Neutrophil (primary cell): ENCODE measurements at regions not wholly inside any gene's neighbourhood (a gene's known extent, or its start where the extent isn't known, plus 50 kb on each side); places are given as distances from the start of the nearest gene placed in this dataset.
"Not testable (repeated sequence)": the region's sequence is repeated elsewhere in the genome, so short reads cannot be mapped to it uniquely, and the experiment has no call there.

ENCODE experiments used
- H3K27ac ChIP-seq: fragments of 200-600 bp; sonication (generic); 2 replicates; pipeline ENCODE4 v1.5.1; 2016; ENCODE audit warnings: mild to moderate bottlenecking, moderate library complexity
- H3K27me3 ChIP-seq: fragments of 200-600 bp; sonication (generic); 2 replicates; pipeline ENCODE4 v1.6.0; 2016; ENCODE audit warnings: mild to moderate bottlenecking
- H3K36me3 ChIP-seq: fragments of 200-600 bp; sonication (generic); 2 replicates; pipeline ENCODE4 v1.5.1; 2017
- H3K4me1 ChIP-seq, 2 experiments: fragments of 200-600 bp in 1 of 2; sonication (generic) in 1 of 2; 1 replicate in 1 of 2; 2 replicates in 1 of 2; pipeline versions ENCODE4 v1.5.1 to v1.6.1; 2013 to 2016; ENCODE audit warnings: low read depth in 1 of 2, low read length in 1 of 2, mild to moderate bottlenecking in 1 of 2, moderate library complexity in 1 of 2; ENCODE audit not compliant: control insufficient read depth in 1 of 2, insufficient read depth in 1 of 2
- H3K4me3 ChIP-seq, 2 experiments: fragments of 200-600 bp in 1 of 2; sonication (generic) in 1 of 2; 1 replicate in 1 of 2; 2 replicates in 1 of 2; pipeline ENCODE4 v1.5.1; 2013 to 2016; ENCODE audit warnings: low read depth in 1 of 2, low read length in 1 of 2, mild to moderate bottlenecking in 1 of 2, moderate library complexity in 1 of 2
- H3K9me3 ChIP-seq: fragments of 200-600 bp; sonication (generic); 2 replicates; pipeline ENCODE4 v1.5.1; 2016
- CTCF ChIP-seq: fragments of 200-600 bp; sonication (generic); IDR thresholded peaks from 2 replicates; pipeline ENCODE4 v1.5.1; 2016; ENCODE audit warnings: antibody characterized with exemption

- no peak overlapping the region for H3K4me3 ChIP-seq
- no peaks in the 10 kb centered on the region for H3K9me3 ChIP-seq
- peaks cover 18 to 31% of the 10 kb centered on the region in 2 experiments for H3K4me1 ChIP-seq
- no peak overlapping the region for H3K27ac ChIP-seq
- H3K36me3 ChIP-seq: no peaks in the 10 kb centered on the region
- H3K27me3 ChIP-seq: no peaks in the 10 kb centered on the region
- no peak for TF ChIP-seq CTCF
Measured at GRCh38 chr10:3564346-3565002, 220.5 kb downstream of the KLF6 start.

GRCh38 chr10:3563298-3563697 lies 221.7 kb downstream of the KLF6 start:
- Histone ChIP-seq H3K4me3 (no peak overlapping the region), H3K36me3 (no peaks in the 10 kb centered on the region), H3K4me1 (peaks cover 6 to 19% of the 10 kb centered on the region in 2 experiments), H3K9me3 (no peaks in the 10 kb centered on the region), H3K27ac (no peak overlapping the region), H3K27me3 (no peaks in the 10 kb centered on the region)
- no peak for TF ChIP-seq CTCF

GRCh38 chr10:3560628-3561027 lies 224.4 kb downstream of the KLF6 start:
- not testable (repeated sequence) for H3K27me3 ChIP-seq, H3K9me3 ChIP-seq, H3K4me1 ChIP-seq, H3K36me3 ChIP-seq, H3K4me3 ChIP-seq, H3K27ac ChIP-seq

GRCh38 chr10:3559527-3559926 lies 225.5 kb downstream of the KLF6 start:
- Histone ChIP-seq H3K27ac (no peak overlapping the region), H3K9me3 (no peaks in the 10 kb centered on the region), H3K27me3 (no peaks in the 10 kb centered on the region), H3K36me3 (no peaks in the 10 kb centered on the region), H3K4me3 (no peak overlapping the region), H3K4me1 (peaks cover 2 to 3% of the 10 kb centered on the region in 2 experiments)
- TF ChIP-seq CTCF: no peak

GRCh38 chr10:3559011-3559410 lies 226.0 kb downstream of the KLF6 start:
- no peaks in the 10 kb centered on the region for H3K9me3 ChIP-seq
- H3K36me3 ChIP-seq: no peaks in the 10 kb centered on the region
- H3K27ac ChIP-seq: no peak overlapping the region
- peaks cover 7 to 8% of the 10 kb centered on the region in 2 experiments for H3K4me1 ChIP-seq
- no peaks in the 10 kb centered on the region for H3K27me3 ChIP-seq
- no peak for TF ChIP-seq CTCF
- no peak overlapping the region for H3K4me3 ChIP-seq

- not testable (repeated sequence) for H3K4me1 ChIP-seq, H3K36me3 ChIP-seq, H3K27me3 ChIP-seq, H3K27ac ChIP-seq, H3K9me3 ChIP-seq
- H3K4me3 ChIP-seq: peak overlapping the region in 1 of 2 experiments; percentile 55
Measured at GRCh38 chr10:3556191-3557017, 228.6 kb downstream of the KLF6 start.
